ENCODE measurements at regions not wholly inside any gene's neighbourhood (a gene's known extent, or its start where the extent isn't known, plus 50 kb on each side); places are given as distances from the start of the nearest gene placed in this dataset.
"Not testable (repeated sequence)": the region's sequence is repeated elsewhere in the genome, so short reads cannot be mapped to it uniquely, and the experiment has no call there.

DNA sequence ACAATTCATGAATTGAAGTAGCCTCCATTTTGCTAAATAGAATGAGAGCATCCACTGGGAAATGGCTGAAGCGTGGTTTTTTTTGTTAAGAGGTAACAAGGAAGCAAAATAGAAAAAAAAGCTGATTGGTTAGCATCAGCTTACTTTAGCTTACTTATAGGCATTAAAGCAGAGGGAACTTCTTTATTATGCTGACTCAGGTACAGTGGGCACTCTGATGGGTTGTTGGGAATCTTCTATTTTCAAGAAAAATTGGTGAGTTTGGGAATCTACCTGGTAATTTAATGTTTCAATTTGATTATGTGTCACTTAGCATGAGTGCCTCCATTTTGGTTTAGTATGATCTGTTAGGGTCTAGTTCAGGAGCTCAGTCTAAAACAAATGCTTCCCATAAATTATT lies 289.6 kb downstream of the ANXA1 start:
- TF ChIP-seq, protein P1, sequence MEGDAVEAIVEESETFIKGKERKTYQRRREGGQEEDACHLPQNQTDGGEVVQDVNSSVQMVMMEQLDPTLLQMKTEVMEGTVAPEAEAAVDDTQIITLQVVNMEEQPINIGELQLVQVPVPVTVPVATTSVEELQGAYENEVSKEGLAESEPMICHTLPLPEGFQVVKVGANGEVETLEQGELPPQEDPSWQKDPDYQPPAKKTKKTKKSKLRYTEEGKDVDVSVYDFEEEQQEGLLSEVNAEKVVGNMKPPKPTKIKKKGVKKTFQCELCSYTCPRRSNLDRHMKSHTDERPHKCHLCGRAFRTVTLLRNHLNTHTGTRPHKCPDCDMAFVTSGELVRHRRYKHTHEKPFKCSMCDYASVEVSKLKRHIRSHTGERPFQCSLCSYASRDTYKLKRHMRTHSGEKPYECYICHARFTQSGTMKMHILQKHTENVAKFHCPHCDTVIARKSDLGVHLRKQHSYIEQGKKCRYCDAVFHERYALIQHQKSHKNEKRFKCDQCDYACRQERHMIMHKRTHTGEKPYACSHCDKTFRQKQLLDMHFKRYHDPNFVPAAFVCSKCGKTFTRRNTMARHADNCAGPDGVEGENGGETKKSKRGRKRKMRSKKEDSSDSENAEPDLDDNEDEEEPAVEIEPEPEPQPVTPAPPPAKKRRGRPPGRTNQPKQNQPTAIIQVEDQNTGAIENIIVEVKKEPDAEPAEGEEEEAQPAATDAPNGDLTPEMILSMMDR (IDR thresholded peaks at IDR 0.05; ENCODE audit: low read depth, low read length) = no peak

DNA sequence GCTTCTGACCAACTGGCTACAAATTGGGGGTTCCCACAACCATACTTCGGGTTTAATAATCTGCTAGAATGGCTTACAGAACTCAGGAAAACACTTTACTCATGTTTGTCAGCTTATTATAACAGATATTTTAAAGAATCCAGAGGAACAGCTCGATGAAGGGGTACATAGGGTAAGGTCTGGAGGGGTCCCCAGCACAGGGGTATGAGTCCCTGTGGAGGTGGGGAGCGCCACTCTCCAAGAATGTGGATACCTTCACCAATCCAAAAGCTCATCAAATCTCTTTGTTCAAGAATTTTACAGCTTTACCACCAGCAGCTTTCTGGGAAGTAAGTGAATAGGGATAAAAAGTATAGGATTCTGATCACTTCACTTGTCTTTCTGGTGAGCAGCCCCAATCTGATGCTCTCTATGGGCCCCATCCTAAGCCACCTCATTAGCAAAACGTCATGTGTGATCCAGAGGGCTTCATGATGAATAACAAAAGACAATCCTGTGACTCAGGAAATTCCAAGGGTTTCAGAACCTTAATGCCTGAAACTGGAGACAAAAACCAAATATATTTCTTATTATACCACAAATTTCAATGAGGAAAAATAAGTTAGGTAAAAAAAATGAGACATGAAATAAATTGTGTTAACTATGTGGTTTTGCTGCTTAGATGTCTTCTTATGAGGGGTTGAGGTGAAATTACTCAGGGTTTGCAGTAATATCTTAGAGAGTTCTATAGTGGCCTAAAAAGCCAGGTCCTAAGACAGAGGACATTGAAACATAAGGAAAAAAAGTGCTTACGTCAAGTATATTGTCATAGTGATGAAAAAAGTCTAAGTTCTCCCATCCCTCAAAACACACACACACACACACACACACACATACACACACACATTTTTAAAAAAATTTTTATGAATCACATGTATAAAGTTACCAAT lies 290.5 kb downstream of the ANXA1 start:
- peak in 1 of 2 donors; percentile 19 for DNase-seq (ENCODE audit: low read depth in 2 of 2)
- no peak overlapping the region for H3K4me3 ChIP-seq (replicated peaks in 1 of 2; ENCODE audit: low read depth in 2 of 2, low read length in 2 of 2)
- TF ChIP-seq, protein P1 (IDR thresholded peaks at IDR 0.05; ENCODE audit: low read depth, low read length) = no peak

More for the DNA sequence above, 289.6 kb downstream of the ANXA1 start:
- no peak for DNase-seq (ENCODE audit: low read depth in 2 of 2)
- no peak overlapping the region for H3K4me3 ChIP-seq (replicated peaks in 1 of 2; ENCODE audit: low read depth in 2 of 2, low read length in 2 of 2)

DNA sequence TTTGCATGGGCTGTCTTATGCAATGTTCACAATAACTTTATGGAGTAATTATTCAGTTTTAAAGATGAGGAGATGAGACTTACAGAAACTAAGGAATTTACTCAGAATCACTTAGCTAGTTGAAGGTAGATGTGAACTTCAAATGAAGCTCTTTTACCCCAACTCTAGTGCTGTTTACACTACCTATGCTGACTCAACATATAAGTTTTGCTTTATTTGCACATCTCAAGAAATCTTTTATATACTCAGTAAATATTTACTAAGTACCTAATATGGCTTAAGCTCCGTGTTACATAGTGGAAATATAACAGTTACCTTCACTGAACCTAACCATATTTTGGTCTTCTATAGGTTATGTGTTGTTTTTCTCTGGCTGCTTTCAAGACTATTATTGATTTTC lies 293.2 kb downstream of the ANXA1 start:
- DNase-seq (ENCODE audit: low read depth in 2 of 2) = no peak
- TF ChIP-seq, protein P1 (IDR thresholded peaks at IDR 0.05; ENCODE audit: low read depth, low read length) = no peak

DNA sequence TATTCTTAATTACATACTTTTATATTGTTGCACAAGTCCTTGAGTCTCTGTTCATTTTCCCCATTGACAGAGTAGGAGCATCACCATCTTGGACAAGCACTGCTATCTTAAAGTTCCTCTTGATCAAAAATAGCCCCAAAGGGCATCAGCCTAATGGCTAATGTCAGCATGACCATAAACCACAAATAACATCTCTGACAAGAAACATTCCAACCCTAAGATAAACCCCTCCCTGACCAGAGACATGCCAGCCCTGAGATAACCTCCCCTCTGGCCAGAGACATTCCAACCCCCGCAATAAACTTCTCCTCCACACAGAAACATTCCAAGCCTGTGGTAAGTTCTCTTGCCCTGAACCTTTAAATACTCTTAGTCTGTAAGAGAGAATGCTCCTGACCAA lies 293.7 kb downstream of the ANXA1 start:
- peak in 1 of 2 donors; percentile 53 for DNase-seq (ENCODE audit: low read depth in 2 of 2)

More for the DNA sequence above, 293.2 kb downstream of the ANXA1 start:
- H3K4me3 ChIP-seq (replicated peaks in 1 of 2; ENCODE audit: low read depth in 2 of 2, low read length in 2 of 2) = no peak overlapping the region

DNA sequence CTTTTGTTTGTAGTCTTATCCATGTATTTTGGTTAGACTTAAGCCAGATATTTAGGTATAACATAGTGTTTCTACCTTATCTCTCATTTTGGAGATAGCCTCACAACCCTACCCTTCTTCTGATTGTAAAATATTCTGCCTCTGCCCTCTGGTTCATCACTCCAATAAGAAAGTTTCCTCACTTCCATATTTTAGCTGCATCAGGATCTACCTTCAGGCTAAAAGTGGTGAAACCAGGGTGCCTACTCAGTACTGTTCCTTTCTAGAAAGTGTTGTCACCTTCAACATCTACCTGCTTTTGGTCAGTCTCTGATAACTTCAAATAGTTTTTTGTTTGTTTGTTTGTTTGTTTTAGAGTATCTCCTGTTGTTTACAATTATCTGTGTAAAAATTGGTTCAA lies 294.6 kb downstream of the ANXA1 start:
- H3K4me3 ChIP-seq (replicated peaks in 1 of 2; ENCODE audit: low read depth in 2 of 2, low read length in 2 of 2) = no peak overlapping the region
- TF ChIP-seq, protein P1 (IDR thresholded peaks at IDR 0.05; ENCODE audit: low read depth, low read length) = no peak
- DNase-seq (ENCODE audit: low read depth in 2 of 2) = no peak

More for the DNA sequence above, 293.7 kb downstream of the ANXA1 start:
- H3K4me3 ChIP-seq (replicated peaks in 1 of 2; ENCODE audit: low read depth in 2 of 2, low read length in 2 of 2) = not testable (repeated sequence)

DNA sequence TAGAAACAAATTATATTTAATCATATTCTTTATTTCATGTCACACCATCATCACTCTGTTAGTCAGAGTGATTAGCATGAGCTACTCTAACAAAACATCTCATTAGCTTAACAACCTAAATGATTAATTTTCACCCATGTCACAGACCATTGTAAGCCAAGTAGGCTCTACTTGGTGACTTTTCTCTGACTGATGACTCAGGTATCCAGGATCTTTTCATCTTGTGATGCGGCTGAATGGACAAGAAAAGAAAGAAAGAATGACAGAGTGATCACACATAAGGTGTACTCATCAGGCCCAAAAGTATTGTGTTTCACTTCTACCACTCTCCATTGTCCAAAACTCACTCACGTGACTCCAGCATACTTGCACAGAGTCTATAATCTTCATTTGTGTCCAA lies 299.3 kb downstream of the ANXA1 start:
- DNase-seq (ENCODE audit: low read depth in 2 of 2) = no peak
- no peak overlapping the region for H3K4me3 ChIP-seq (replicated peaks in 1 of 2; ENCODE audit: low read depth in 2 of 2, low read length in 2 of 2)
- TF ChIP-seq, protein P1 (IDR thresholded peaks at IDR 0.05; ENCODE audit: low read depth, low read length) = no peak

DNA sequence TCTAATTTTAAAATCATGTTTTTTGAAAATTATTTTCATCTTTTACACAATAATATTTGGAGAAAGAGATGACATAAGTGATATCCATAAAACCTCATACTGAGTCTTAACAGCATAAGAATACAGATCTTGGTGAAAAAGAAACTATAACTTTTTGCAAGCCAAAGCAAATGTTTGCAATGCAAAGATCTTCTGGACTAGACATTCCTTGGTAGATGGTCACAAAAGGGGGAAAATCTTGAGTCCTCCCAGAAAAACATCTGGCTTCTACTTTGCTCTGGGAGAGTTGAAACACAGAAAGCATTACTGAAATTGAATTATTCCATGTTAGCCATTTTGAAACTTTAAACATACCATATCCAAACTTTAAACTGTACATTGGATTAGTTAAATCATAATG lies 308.2 kb downstream of the ANXA1 start:
- no peak overlapping the region for H3K4me3 ChIP-seq (replicated peaks in 1 of 2; ENCODE audit: low read depth in 2 of 2, low read length in 2 of 2)
- DNase-seq (ENCODE audit: low read depth in 2 of 2) = no peak
- TF ChIP-seq, protein P1 (IDR thresholded peaks at IDR 0.05; ENCODE audit: low read depth, low read length) = no peak
